GM19438 (cell line): ENCODE measurements at regions not wholly inside any gene's neighbourhood (a gene's known extent, or its start where the extent isn't known, plus 50 kb on each side); places are given as distances from the start of the nearest gene placed in this dataset.

Source experiments
- ATAC-seq: cut with Tn5 transposase; IDR thresholded peaks from one replicate; pipeline ENCODE4 v1.9.1; 2021; ENCODE audit warnings: low read depth; ENCODE audit not compliant: unreplicated experiment

- ATAC-seq, result no peak
These were observed 441.3 kb downstream of the PCDH18 start for GRCh38 chr4:137090951-137091350.

GRCh38 chr4:137083571-137084135 is 448.6 kb downstream of the PCDH18 start:
- no peak for ATAC-seq

- no peak for ATAC-seq
These were observed 450.2 kb downstream of the PCDH18 start for GRCh38 chr4:137082061-137082460.

- no peak for ATAC-seq
These were observed 455.4 kb downstream of the PCDH18 start for GRCh38 chr4:137076908-137077307.

GRCh38 chr4:137075586-137075985 is 456.7 kb downstream of the PCDH18 start:
- ATAC-seq, result no peak

GRCh38 chr4:137070614-137071013 is 461.7 kb downstream of the PCDH18 start:
- no peak for ATAC-seq

GRCh38 chr4:137069473-137069872 is 462.8 kb downstream of the PCDH18 start:
- ATAC-seq, result no peak

GRCh38 chr4:137067735-137068134 is 464.6 kb downstream of the PCDH18 start:
- ATAC-seq, result no peak

GRCh38 chr4:137065311-137065710 is 467.0 kb downstream of the PCDH18 start:
- no peak for ATAC-seq

- no peak for ATAC-seq
These were observed 468.3 kb downstream of the PCDH18 start for GRCh38 chr4:137063961-137064360.

- no peak for ATAC-seq
These were observed 489.1 kb downstream of the PCDH18 start for GRCh38 chr4:137043184-137043583.

- no peak for ATAC-seq
These were observed 492.9 kb downstream of the PCDH18 start for GRCh38 chr4:137039370-137039769.

GRCh38 chr4:137032222-137032621 is 500.1 kb downstream of the PCDH18 start:
- ATAC-seq, result no peak

- no peak for ATAC-seq
These were observed 503.3 kb downstream of the PCDH18 start for GRCh38 chr4:137029026-137029425.

GRCh38 chr4:137025484-137026059 is 506.7 kb downstream of the PCDH18 start:
- ATAC-seq, result no peak

- no peak for ATAC-seq
These were observed 516.6 kb downstream of the PCDH18 start for GRCh38 chr4:137015426-137016409.

- no peak for ATAC-seq
These were observed 531.9 kb downstream of the PCDH18 start for GRCh38 chr4:137000432-137000831.

GRCh38 chr4:136992032-136992431 is 540.3 kb downstream of the PCDH18 start:
- no peak for ATAC-seq

GRCh38 chr4:136985683-136986082 is 546.6 kb downstream of the PCDH18 start:
- no peak for ATAC-seq

- ATAC-seq, result no peak
These were observed 565.2 kb downstream of the PCDH18 start for GRCh38 chr4:136967069-136967468.

GRCh38 chr4:136965478-136965877 is 566.8 kb downstream of the PCDH18 start:
- ATAC-seq, result no peak

- no peak for ATAC-seq
These were observed 569.4 kb downstream of the PCDH18 start for GRCh38 chr4:136962868-136963267.
